IMR-90 (cell line): ENCODE measurements at regions not wholly inside any gene's neighbourhood (a gene's known extent, or its start where the extent isn't known, plus 50 kb on each side); places are given as distances from the start of the nearest gene placed in this dataset.

Experiments used
- ATAC-seq: fragments of 200-7000 bp; cut with Tn5 transposase; 2 replicates; pipeline ENCODE4 v1.9.1; 2020; ENCODE audit warnings: low read depth, mild to moderate bottlenecking, moderate library complexity
- BruUV-seq: library from RNA; stranded (reverse); fragments of 400-500 nt; replicated peaks from 2 replicates; lab custom pipeline; 2021; lab: Mats Ljungman, UMichigan
- CTCF ChIA-PET: fragments of 300-600 bp; formaldehyde crosslinking; extraction: SDS; loops from one replicate; lab custom pipeline; 2021; ENCODE audit warnings: antibody characterized with exemption; lab: Yijun Ruan, JAX
- POLR2A ChIA-PET: fragments of 300-600 bp; sonication (Branson Sonifier 250); formaldehyde crosslinking; loops from one replicate; lab custom pipeline; 2022; ENCODE audit warnings: antibody characterized with exemption; ENCODE audit not compliant: unreplicated experiment; lab: Charles Lee
- DNase-seq: peaks from one replicate; pipeline ENCODE4 v3.0.0; 2013
- H2AFZ ChIP-seq: replicated peaks from 2 replicates; pipeline ENCODE3; 2013; ENCODE audit warnings: low read length, mild to moderate bottlenecking; ENCODE audit not compliant: poor library complexity
- H2AK5ac ChIP-seq: 2 replicates; pipeline ENCODE4 v1.6.1; 2013; ENCODE audit warnings: low read depth, low read length, inconsistent platforms
- H2AK9ac ChIP-seq: replicated peaks from 2 replicates; pipeline ENCODE3; 2013; ENCODE audit warnings: mild to moderate bottlenecking, low read depth, low read length, moderate library complexity; ENCODE audit not compliant: poor library complexity
- H2BK120ac ChIP-seq: 2 replicates; pipeline ENCODE4 v1.6.1; 2013; ENCODE audit warnings: low read depth, low read length, inconsistent platforms
- H2BK15ac ChIP-seq: 3 replicates; pipeline ENCODE4 v1.6.1; 2013; ENCODE audit warnings: low read depth, low read length, inconsistent platforms
- H2BK20ac ChIP-seq: 2 replicates; pipeline ENCODE4 v1.6.1; 2013; ENCODE audit warnings: low read depth, mild to moderate bottlenecking, inconsistent platforms, low read length, moderate library complexity
- H2BK5ac ChIP-seq: 2 replicates; pipeline ENCODE4 v1.6.1; 2013; ENCODE audit warnings: mild to moderate bottlenecking, low read depth, low read length, inconsistent platforms; ENCODE audit not compliant: poor library complexity, severe bottlenecking
- H3K14ac ChIP-seq: replicated peaks from 2 replicates; pipeline ENCODE4 v1.6.1; 2013; ENCODE audit warnings: low read depth, low read length, inconsistent platforms
- H3K18ac ChIP-seq: 2 replicates; pipeline ENCODE4 v1.6.1; 2013; ENCODE audit warnings: low read depth, low read length, control low read depth
- H3K23ac ChIP-seq: 2 replicates; pipeline ENCODE4 v1.6.1; 2013; ENCODE audit warnings: low read depth, low read length, inconsistent platforms
- H3K27ac ChIP-seq: 2 replicates; pipeline ENCODE4 v1.5.1; 2013; ENCODE audit warnings: mild to moderate bottlenecking, control low read depth, low read length; ENCODE audit not compliant: insufficient read depth
- H3K27me3 ChIP-seq: 2 replicates; pipeline ENCODE4 v1.6.1; 2013; ENCODE audit warnings: low read length; ENCODE audit not compliant: control insufficient read depth, insufficient read depth
- H3K36me3 ChIP-seq: 2 replicates; pipeline ENCODE4 v1.6.1; 2013; ENCODE audit warnings: low read length, mixed read lengths; ENCODE audit not compliant: control insufficient read depth, insufficient read depth
- H3K4ac ChIP-seq: 2 replicates; pipeline ENCODE4 v1.6.1; 2013; ENCODE audit warnings: low read depth, low read length, inconsistent platforms
- H3K4me1 ChIP-seq: 2 replicates; pipeline ENCODE4 v1.6.1; 2013; ENCODE audit warnings: low read length, mixed read lengths; ENCODE audit not compliant: control insufficient read depth, insufficient read depth
- H3K4me2 ChIP-seq: 2 replicates; pipeline ENCODE4 v1.6.1; 2013; ENCODE audit warnings: low read depth, mild to moderate bottlenecking, control low read depth, low read length, moderate library complexity
- H3K4me3 ChIP-seq: 2 replicates; pipeline ENCODE4 v1.5.1; 2013; ENCODE audit warnings: low read depth, mild to moderate bottlenecking, control low read depth, low read length, moderate library complexity; ENCODE audit not compliant: insufficient read depth
- H3K56ac ChIP-seq: 2 replicates; pipeline ENCODE4 v1.6.1; 2013; ENCODE audit warnings: low read length, inconsistent platforms; ENCODE audit not compliant: insufficient read depth; ENCODE audit errors: extremely low read depth
- H3K79me1 ChIP-seq, 2 experiments: 2 replicates each; pipeline ENCODE4 v1.6.1; 2013; ENCODE audit warnings: low read length in 2 of 2, inconsistent platforms in 1 of 2, low read depth in 1 of 2
- H3K9ac ChIP-seq: 2 replicates; pipeline ENCODE4 v1.6.1; 2013; ENCODE audit warnings: low read depth, low read length, control low read depth
- H3K9me1 ChIP-seq: 2 replicates; pipeline ENCODE4 v1.6.1; 2013; ENCODE audit warnings: low read length, inconsistent platforms; ENCODE audit not compliant: insufficient read depth
- H3K9me3 ChIP-seq: 2 replicates; pipeline ENCODE4 v1.6.1; 2013; ENCODE audit warnings: low read length; ENCODE audit not compliant: control insufficient read depth, insufficient read depth
- H4K20me1 ChIP-seq: 2 replicates; pipeline ENCODE4 v1.6.1; 2013; ENCODE audit warnings: low read length, inconsistent platforms; ENCODE audit not compliant: insufficient read depth
- H4K5ac ChIP-seq: 2 replicates; pipeline ENCODE4 v1.6.1; 2013; ENCODE audit warnings: mild to moderate bottlenecking, low read depth, low read length, control low read depth
- H4K8ac ChIP-seq, 2 experiments: 2 replicates each; pipeline ENCODE4 v1.6.1; 2013; ENCODE audit warnings: low read depth in 2 of 2, low read length in 2 of 2, control low read depth in 1 of 2, inconsistent platforms in 1 of 2
- H4K91ac ChIP-seq: 2 replicates; pipeline ENCODE4 v1.6.1; 2013; ENCODE audit warnings: low read depth, low read length, inconsistent platforms; ENCODE audit not compliant: insufficient read depth
- BHLHE40 ChIP-seq: fragments of 150-350 bp; IDR thresholded peaks from 2 replicates; pipeline ENCODE4 v1.6.1; 2016; ENCODE audit warnings: mild to moderate bottlenecking, low read depth, low read length
- CEBPB ChIP-seq: IDR thresholded peaks from 2 replicates; pipeline ENCODE4 v1.6.1; 2012; ENCODE audit warnings: low read depth, low read length, improper control_type of control experiment
- CHD1 ChIP-seq: IDR thresholded peaks from 2 replicates; pipeline ENCODE4 v1.6.1; 2012; ENCODE audit warnings: low read depth, low read length, improper control_type of control experiment
- CTCF ChIP-seq: conservative IDR thresholded peaks from 2 replicates; pipeline ENCODE4 v1.5.1; 2012; ENCODE audit warnings: mild to moderate bottlenecking, low read depth, low read length, improper control_type of control experiment
- MAFK ChIP-seq: IDR thresholded peaks from 2 replicates; pipeline ENCODE4 v1.6.1; 2012; ENCODE audit warnings: low read depth, low read length, improper control_type of control experiment
- MAZ ChIP-seq: IDR thresholded peaks from 2 replicates; pipeline ENCODE4 v1.6.1; 2012; ENCODE audit warnings: low read depth, mild to moderate bottlenecking, low read length, improper control_type of control experiment, moderate library complexity, borderline replicate concordance
- MXI1 ChIP-seq: IDR thresholded peaks from 2 replicates; pipeline ENCODE4 v1.6.1; 2012; ENCODE audit warnings: low read depth, mild to moderate bottlenecking, low read length, moderate library complexity, borderline replicate concordance
- NFE2L2 ChIP-seq: fragments of 150-350 bp; IDR thresholded peaks from 2 replicates; pipeline ENCODE4 v1.6.1; 2016; ENCODE audit warnings: low read depth, mild to moderate bottlenecking, low read length
- RAD21 ChIP-seq: IDR thresholded peaks from 2 replicates; pipeline ENCODE4 v1.6.1; 2012; ENCODE audit warnings: low read length, improper control_type of control experiment
- RCOR1 ChIP-seq: IDR thresholded peaks from 2 replicates; pipeline ENCODE4 v1.6.1; 2012; ENCODE audit warnings: mild to moderate bottlenecking, low read length, improper control_type of control experiment; ENCODE audit not compliant: insufficient replicate concordance
- RFX5 ChIP-seq: IDR thresholded peaks from 2 replicates; pipeline ENCODE4 v1.8.0; 2012; ENCODE audit warnings: low read depth, mild to moderate bottlenecking, low read length, moderate library complexity
- SMC3 ChIP-seq: fragments of 150-350 bp; IDR thresholded peaks from 2 replicates; pipeline ENCODE4 v1.6.1; 2016; ENCODE audit warnings: low read depth, mild to moderate bottlenecking, antibody characterized with exemption, low read length, moderate library complexity
- WGBS, 2 experiments: methylation state at CpG; one replicate each; pipeline versions ENCODE4 v1.1.5 to v1.1.7; 2013; ENCODE audit warnings: missing lambda C conversion rate in 2 of 2; ENCODE audit not compliant: insufficient read length in 1 of 2; ENCODE audit errors: extremely low coverage in 2 of 2; 5-methylcytosine and 5-hydroxymethylcytosine counted together
- dilution Hi-C: fragments of 300-500 bp; cut with HindIII; formaldehyde crosslinking; loops from one replicate; pipeline ENCODE4 v1.14.3; 2018; ENCODE audit warnings: low sequenced_read_pairs; ENCODE audit not compliant: unreplicated experiment
- in situ Hi-C: fragments of 300-500 bp; cut with MboI; formaldehyde crosslinking; loops from 3 replicates; pipeline ENCODE4 v1.14.3; 2019; ENCODE audit warnings: low sequenced_read_pairs, inconsistent platforms, mixed read lengths
- intact Hi-C: fragments of 100-400 bp; cut with micrococcal nuclease; formaldehyde crosslinking; loops from 2 replicates; pipeline ENCODE4 v1.10.0; 2022
- TF ChIP-seq, protein P1 (sequence below): fragments of 150-350 bp; IDR thresholded peaks from 2 replicates; pipeline ENCODE4 v1.6.1; 2017; ENCODE audit warnings: mild to moderate bottlenecking, antibody characterized with exemption, low read length, low read depth
- TF ChIP-seq, protein P2 (sequence below): fragments of 150-350 bp; IDR thresholded peaks from 2 replicates; pipeline ENCODE4 v1.6.1; 2016; ENCODE audit warnings: low read depth, mild to moderate bottlenecking, low read length, moderate library complexity, borderline replicate concordance

DNA sequence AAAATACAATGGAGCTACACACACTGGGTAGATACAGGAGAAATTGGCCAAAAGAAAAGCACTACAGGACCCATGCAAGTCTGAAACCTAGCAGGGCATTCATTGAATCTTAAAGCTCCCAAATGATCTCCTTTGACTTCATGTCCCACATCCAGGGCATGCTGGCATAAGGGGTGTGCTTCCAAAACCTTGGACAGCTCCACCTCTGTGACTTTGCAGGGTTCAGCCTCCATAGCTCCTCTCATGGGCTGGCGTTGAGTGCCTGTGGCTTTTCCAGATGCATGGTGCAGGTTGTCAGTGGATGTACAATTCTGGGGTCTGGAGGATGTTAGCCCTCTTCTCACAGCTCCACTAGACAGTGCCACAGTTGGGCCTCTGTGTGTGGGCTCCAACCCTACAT lies 626.3 kb upstream of the POT1 start:
- ChIA-PET CTCF (no interaction called here), POLR2A (no interaction called here)
- no peak overlapping the region for H4K8ac ChIP-seq
- no CpG with 5 or more reads among the region's 1 CpG for WGBS, 2 experiments
- H4K5ac ChIP-seq = no peak overlapping the region
- DNase-seq (no peak), ATAC-seq (no peak)
- H3K27me3 ChIP-seq = no peaks in the 10 kb centered on the region
- H3K4me1 ChIP-seq = no peaks in the 10 kb centered on the region
- H3K27ac ChIP-seq = no peak overlapping the region
- no peaks in the 10 kb centered on the region for H3K36me3 ChIP-seq
- H2BK15ac ChIP-seq = no peak overlapping the region
- no peak overlapping the region for H3K23ac ChIP-seq
- H3K18ac ChIP-seq = no peak overlapping the region
- no peaks in the 10 kb centered on the region for H3K9me1 ChIP-seq
- H3K9me3 ChIP-seq = peaks cover 6% of the 10 kb centered on the region; the same call in 1 of the 2 replicates
- H2BK5ac ChIP-seq = no peak overlapping the region
- H2BK120ac ChIP-seq = no peak overlapping the region
- H2AFZ ChIP-seq = no peak overlapping the region
- no peak overlapping the region for H3K4me2 ChIP-seq
- no peaks in the 10 kb centered on the region for H4K20me1 ChIP-seq
- no peak overlapping the region for H3K4ac ChIP-seq
- in situ Hi-C loops = no loop called here
- no peak overlapping the region for H2BK20ac ChIP-seq
- no peak overlapping the region for H3K14ac ChIP-seq
- H2AK9ac ChIP-seq = no peak overlapping the region
- H3K56ac ChIP-seq = no peak overlapping the region
- intact Hi-C loops = no loop called here
- H3K9ac ChIP-seq = no peak overlapping the region
- H3K79me1 ChIP-seq = no peaks in the 10 kb centered on the region
- TF ChIP-seq MAZ (no peak), RCOR1 (no peak), SMC3 (no peak), CHD1 (no peak), BHLHE40 (no peak), MXI1 (no peak), CEBPB (no peak), RFX5 (no peak), MAFK (no peak), RAD21 (no peak), CTCF (no peak), NFE2L2 (no peak)
- TF ChIP-seq, protein P1, sequence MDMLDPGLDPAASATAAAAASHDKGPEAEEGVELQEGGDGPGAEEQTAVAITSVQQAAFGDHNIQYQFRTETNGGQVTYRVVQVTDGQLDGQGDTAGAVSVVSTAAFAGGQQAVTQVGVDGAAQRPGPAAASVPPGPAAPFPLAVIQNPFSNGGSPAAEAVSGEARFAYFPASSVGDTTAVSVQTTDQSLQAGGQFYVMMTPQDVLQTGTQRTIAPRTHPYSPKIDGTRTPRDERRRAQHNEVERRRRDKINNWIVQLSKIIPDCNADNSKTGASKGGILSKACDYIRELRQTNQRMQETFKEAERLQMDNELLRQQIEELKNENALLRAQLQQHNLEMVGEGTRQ = no peak
- TF ChIP-seq, protein P2, sequence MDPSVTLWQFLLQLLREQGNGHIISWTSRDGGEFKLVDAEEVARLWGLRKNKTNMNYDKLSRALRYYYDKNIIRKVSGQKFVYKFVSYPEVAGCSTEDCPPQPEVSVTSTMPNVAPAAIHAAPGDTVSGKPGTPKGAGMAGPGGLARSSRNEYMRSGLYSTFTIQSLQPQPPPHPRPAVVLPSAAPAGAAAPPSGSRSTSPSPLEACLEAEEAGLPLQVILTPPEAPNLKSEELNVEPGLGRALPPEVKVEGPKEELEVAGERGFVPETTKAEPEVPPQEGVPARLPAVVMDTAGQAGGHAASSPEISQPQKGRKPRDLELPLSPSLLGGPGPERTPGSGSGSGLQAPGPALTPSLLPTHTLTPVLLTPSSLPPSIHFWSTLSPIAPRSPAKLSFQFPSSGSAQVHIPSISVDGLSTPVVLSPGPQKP = no peak
- dilution Hi-C loops = no loop called here
- no peak overlapping the region for H3K4me3 ChIP-seq
- no peak overlapping the region for H4K91ac ChIP-seq
- no peak overlapping the region for H2AK5ac ChIP-seq
- no TSS peak for BruUV-seq
